HG02973 (cell line): ENCODE measurements at regions not wholly inside any gene's neighbourhood (a gene's known extent, or its start where the extent isn't known, plus 50 kb on each side); places are given as distances from the start of the nearest gene placed in this dataset.

Experiments
- ATAC-seq: cut with Tn5 transposase; IDR thresholded peaks from one replicate; pipeline ENCODE4 v1.9.1; 2021; ENCODE audit warnings: moderate library complexity; ENCODE audit not compliant: unreplicated experiment

DNA sequence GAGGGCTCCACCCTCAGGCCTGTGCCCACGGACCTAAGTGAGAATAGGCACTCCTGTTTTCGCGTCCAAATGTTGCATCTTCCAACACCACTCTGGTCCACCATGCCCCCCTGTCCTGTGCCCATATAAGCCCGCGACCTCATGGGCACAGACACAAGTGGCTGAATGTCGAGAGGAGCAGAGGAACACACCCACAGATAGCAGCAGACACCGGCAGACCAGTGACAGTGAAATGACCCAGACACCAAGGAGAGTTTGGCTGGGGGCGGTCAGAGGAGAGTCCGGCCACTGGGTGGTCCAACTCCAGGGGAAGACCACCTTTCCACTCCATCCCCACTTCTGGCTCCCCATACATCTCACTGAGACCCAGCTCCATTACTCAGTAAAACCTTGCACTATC lies 161.4 kb upstream of the DAB2 start:
- ATAC-seq = no peak

GRCh38 chr5:39584927-39585326 lies 160.1 kb upstream of the DAB2 start:
- no peak for ATAC-seq

- no peak for ATAC-seq
Measured at GRCh38 chr5:39580702-39581453, 156.1 kb upstream of the DAB2 start.

GRCh38 chr5:39579750-39580149 lies 155.0 kb upstream of the DAB2 start:
- no peak for ATAC-seq

GRCh38 chr5:39578887-39579497 lies 154.2 kb upstream of the DAB2 start:
- no peak for ATAC-seq

GRCh38 chr5:39577529-39577928 lies 152.7 kb upstream of the DAB2 start:
- ATAC-seq = no peak

GRCh38 chr5:39570403-39571027 lies 145.7 kb upstream of the DAB2 start:
- ATAC-seq = no peak

DNA sequence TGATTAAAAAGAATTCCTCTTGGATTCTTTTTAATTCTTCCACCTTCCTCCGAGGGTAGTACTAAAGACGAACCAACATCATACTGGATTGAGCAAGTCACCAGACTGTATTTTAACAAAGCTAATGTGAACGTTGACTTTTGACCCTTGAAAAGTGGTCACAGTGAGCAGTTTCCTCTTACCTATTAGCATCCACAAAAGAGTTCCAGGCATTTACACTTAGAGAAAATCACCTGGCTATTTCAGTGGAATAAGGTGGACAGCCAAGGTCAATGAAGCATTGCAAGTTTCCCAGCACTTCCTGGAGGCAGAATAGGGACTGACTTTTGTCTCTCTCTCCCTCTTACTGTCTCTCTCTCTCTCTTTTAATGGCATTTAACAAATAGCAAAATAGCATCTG lies 145.1 kb upstream of the DAB2 start:
- ATAC-seq = no peak

GRCh38 chr5:39566891-39567290 lies 142.1 kb upstream of the DAB2 start:
- no peak for ATAC-seq

GRCh38 chr5:39566029-39566428 lies 141.2 kb upstream of the DAB2 start:
- no peak for ATAC-seq

GRCh38 chr5:39561421-39561820 lies 136.6 kb upstream of the DAB2 start:
- ATAC-seq = no peak

GRCh38 chr5:39560726-39561125 lies 135.9 kb upstream of the DAB2 start:
- no peak for ATAC-seq

DNA sequence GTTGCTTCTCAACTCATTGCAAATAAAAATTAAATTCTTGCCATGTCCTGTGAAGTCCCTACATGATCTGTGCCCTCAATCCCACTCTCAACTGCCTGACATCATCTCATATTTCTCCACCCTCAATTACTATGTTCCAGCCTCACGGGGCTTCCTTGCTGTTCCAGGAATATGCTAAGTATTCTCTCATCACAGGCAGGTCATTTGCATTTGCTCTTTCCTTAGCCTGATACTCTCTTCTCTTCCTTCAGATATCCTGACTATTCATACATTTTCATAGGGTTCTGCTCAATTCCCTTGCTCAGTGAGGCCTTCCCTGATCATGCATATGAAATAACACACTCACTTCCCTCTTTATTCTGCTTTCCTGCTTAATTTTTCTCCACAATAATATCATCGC lies 135.1 kb upstream of the DAB2 start:
- ATAC-seq = no peak

DNA sequence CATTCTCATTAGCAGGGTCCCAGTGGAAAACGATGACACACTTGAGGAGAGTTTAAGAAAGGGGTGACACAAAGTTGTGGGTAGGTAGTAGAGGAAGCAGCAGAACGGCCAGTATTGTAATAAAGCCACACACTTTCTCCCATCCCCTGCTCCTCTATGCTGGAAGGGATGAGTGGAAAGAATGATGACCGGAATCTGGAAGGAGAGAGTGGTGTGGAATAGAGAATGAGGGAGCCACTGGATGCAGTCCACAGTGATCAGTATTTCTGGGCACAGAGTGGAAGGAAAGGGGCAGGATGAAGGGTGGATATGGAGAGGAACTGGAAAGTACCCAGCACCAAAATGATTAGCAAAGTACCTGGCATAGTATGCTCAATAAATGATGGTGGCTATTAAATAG lies 133.8 kb upstream of the DAB2 start:
- no peak for ATAC-seq

DNA sequence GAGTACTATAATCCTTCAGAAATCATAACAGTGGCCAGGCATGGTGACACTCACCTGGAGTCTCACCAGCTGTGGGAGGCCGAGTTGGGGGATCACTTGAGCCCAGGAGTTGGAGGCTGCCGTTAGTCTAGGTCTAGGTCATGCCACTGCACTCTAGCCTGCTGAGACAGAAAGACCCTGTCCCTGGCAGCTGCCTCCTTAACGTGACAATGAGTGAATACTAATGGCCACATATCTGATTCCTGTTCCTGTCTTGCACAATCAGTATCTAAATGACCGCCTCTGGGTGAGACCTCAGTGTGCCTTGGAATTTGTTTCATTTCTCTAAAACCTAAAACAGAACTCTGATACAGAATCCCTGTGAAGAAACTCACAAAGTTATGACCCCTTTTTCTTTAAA lies 131.0 kb upstream of the DAB2 start:
- no peak for ATAC-seq

DNA sequence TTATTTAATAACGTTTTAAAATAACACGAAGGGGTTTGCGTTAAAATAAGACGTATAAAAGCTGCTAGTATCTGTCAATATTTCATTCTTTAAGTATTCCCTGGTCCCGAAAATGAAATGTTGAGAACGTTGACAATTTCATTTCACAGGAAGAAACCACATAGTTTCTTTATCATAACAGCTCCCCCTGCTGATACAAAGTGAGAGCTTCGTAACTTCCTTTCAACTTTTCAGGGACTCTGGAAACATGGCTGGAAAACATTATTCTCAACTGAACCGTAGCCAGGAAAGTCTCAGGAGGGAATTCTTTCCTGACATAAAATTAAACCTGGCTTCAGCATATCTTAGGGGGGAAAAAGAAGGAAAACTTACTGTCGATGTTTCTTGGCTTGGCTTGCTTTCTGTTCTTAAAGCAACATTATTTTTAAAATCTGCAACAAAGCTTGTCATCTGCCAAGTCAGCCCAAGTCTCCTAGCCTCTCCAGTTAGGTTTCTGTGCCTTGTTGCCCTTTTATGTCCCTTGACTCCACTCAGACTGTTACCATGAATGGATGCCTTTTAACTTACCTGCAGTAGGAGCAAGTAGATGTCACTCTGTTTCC lies 122.9 kb upstream of the DAB2 start:
- ATAC-seq = no peak

- no peak for ATAC-seq
Measured at GRCh38 chr5:39544941-39545340, 120.2 kb upstream of the DAB2 start.

GRCh38 chr5:39543335-39543734 lies 118.6 kb upstream of the DAB2 start:
- ATAC-seq = no peak

- no peak for ATAC-seq
Measured at GRCh38 chr5:39542511-39543285, 117.9 kb upstream of the DAB2 start.

GRCh38 chr5:39541920-39542319 lies 117.1 kb upstream of the DAB2 start:
- no peak for ATAC-seq

- ATAC-seq = no peak
Measured at GRCh38 chr5:39539470-39539869, 114.7 kb upstream of the DAB2 start.
